Heart left ventricle (tissue), 16 donors: ENCODE measurements at regions not wholly inside any gene's neighbourhood (a gene's known extent, or its start where the extent isn't known, plus 50 kb on each side); places are given as distances from the start of the nearest gene placed in this dataset.

Source experiments
- ATAC-seq, 4 donors: fragments of 200-7000 bp; cut with Tn5 transposase; one replicate each; pipeline ENCODE4 v1.9.1; 2020 to 2022; ENCODE audit warnings: moderate library complexity in 4 of 4, mild to moderate bottlenecking in 3 of 4, moderate number of reproducible peaks in 1 of 4
- DNase-seq, 5 donors: peaks; one replicate each; pipeline ENCODE4 v3.0.0-alpha.2; 2020
- H3K27ac ChIP-seq, 12 donors: fragments of 200-600 bp; sonication (generic) in 4 of 12; one replicate each; pipeline versions ENCODE4 v1.5.0 to v1.8.0; 2016 to 2022; ENCODE audit warnings: mild to moderate bottlenecking in 2 of 12
- H3K27me3 ChIP-seq, 9 donors: fragments of 200-600 bp; sonication (generic) in 2 of 9; one replicate each; pipeline versions ENCODE4 v1.5.1 to v1.8.0; 2016 to 2022; ENCODE audit warnings: mild to moderate bottlenecking in 3 of 9
- H3K36me3 ChIP-seq, 9 donors: fragments of 200-600 bp; sonication (generic) in 2 of 9; one replicate each; pipeline versions ENCODE4 v1.5.0 to v1.8.0; 2018 to 2022; ENCODE audit warnings: mild to moderate bottlenecking in 2 of 9
- H3K4me1 ChIP-seq, 12 donors: fragments of 200-600 bp; sonication (generic) in 4 of 12; one replicate each; pipeline versions ENCODE4 v1.5.0 to v1.8.0; 2016 to 2022; ENCODE audit warnings: mild to moderate bottlenecking in 3 of 12
- H3K4me3 ChIP-seq, 12 donors: fragments of 200-600 bp; sonication (generic) in 4 of 12; one replicate each; pipeline versions ENCODE4 v1.5.0 to v1.8.0; 2017 to 2022; ENCODE audit warnings: mild to moderate bottlenecking in 9 of 12, moderate library complexity in 4 of 12
- H3K9me3 ChIP-seq, 12 donors: fragments of 200-600 bp; sonication (generic) in 4 of 12; one replicate each; pipeline versions ENCODE4 v1.5.0 to v1.8.0; 2016 to 2022; ENCODE audit warnings: mild to moderate bottlenecking in 1 of 12
- CTCF ChIP-seq, 12 donors: fragments of 200-600 bp; sonication (generic) in 4 of 12; IDR thresholded peaks; one replicate each; pipeline versions ENCODE4 v1.5.0 to v1.8.0; 2018 to 2022; ENCODE audit warnings: antibody characterized with exemption in 12 of 12, mild to moderate bottlenecking in 5 of 12
- POLR2A ChIP-seq, 2 donors: fragments of 450-650 bp; IDR thresholded peaks; one replicate each; pipeline ENCODE4 v1.6.1; 2017; ENCODE audit warnings: antibody characterized with exemption in 2 of 2, mild to moderate bottlenecking in 2 of 2, moderate library complexity in 2 of 2
- WGBS, 4 donors: extraction: QIAGEN DNeasy Blood & Tissue Kit in 2 of 4; methylation state at CpG; one replicate each; pipeline versions ENCODE4 v1.1.5 to v1.1.7; 2013 to 2018; 5-methylcytosine and 5-hydroxymethylcytosine counted together
- intact Hi-C, 10 donors: fragments of 100-400 bp; cut with DNase I; formaldehyde crosslinking; loops; one replicate each; pipeline versions ENCODE4 v1.11.1 to v1.14.2; 2022
- donor health status: ischemic (EF 13 %, LVEDD 7.1; RV severe dilation, severe dysfunction).
- donor health status: healthy with polysubstance abuse.
- donor health status: DM: no; HTN: yes; CAD: no.
- donor health status: DM: no; HTN: no; CAD: no.
- donor health status: ischemic (EF 25% LVEDD 6.9; RV normal size, moderate dysfunction).
- donor health status: ischemic (EF 25% LVEDD 5.7; RV mildly dilated, moderate dysfunction).
- donor health status: healthy.
- donor health status: DM: yes; HTN: yes; CAD: no.
- donor health status: ischemic (EF 35%, LVEDD 5.7; RV mildly dilated, moderate dysfunction).
- donor health status: nonischemic (EF 11% LVEDD 7.7; RV severe dilation, severe dysfunction).
- donor health status: DM: yes; HTN: yes; CAD: no.
- donor health status: PGD.
- donor health status: ischemic (EF 29% LVEDD 5.4; RV normal size, mild dysfunction).
- donor health status: nonischemic (EF 23%, LVEDD 6.1; RV moderate dilation, normal function).

- no peaks in the 10 kb centered on the region for H3K4me1 ChIP-seq
- H3K4me3 ChIP-seq = no peak overlapping the region
- no peaks in the 10 kb centered on the region for H3K27me3 ChIP-seq
- H3K36me3 ChIP-seq = no peaks in the 10 kb centered on the region
- WGBS, 4 donors = 69 to 87% (median 78%) methylated on average over 1 of the region's 1 CpG
- DNase-seq = no peak
- no peak overlapping the region for H3K27ac ChIP-seq
- no peak for TF ChIP-seq POLR2A (IDR thresholded peaks at IDR 0.05)
- TF ChIP-seq CTCF (IDR thresholded peaks at IDR 0.05) = no peak
- intact Hi-C loops = loop anchor here in 4 of 10 donors (5.0 to 10.0 kb wide), 3 partner anchors 864 to 874 kb away; no protein-coding TSS in a partner anchor
- no peak for ATAC-seq
- no peaks in the 10 kb centered on the region for H3K9me3 ChIP-seq
Observed at GRCh38 chr2:147041121-147041494, 803.7 kb upstream of the ACVR2A start.

- ATAC-seq = no peak
- 62 to 74% (median 73%) methylated on average over 1 of the region's 1 CpG for WGBS, 4 donors
- Histone ChIP-seq H3K4me1 (no peaks in the 10 kb centered on the region), H3K27ac (no peak overlapping the region), H3K27me3 (no peaks in the 10 kb centered on the region), H3K36me3 (no peaks in the 10 kb centered on the region), H3K4me3 (no peak overlapping the region), H3K9me3 (no peaks in the 10 kb centered on the region)
- intact Hi-C loops = loop anchor here in 4 of 10 donors (5.0 to 10.0 kb wide), 3 partner anchors 864 to 874 kb away; no protein-coding TSS in a partner anchor
- TF ChIP-seq POLR2A (IDR thresholded peaks at IDR 0.05) = no peak
- no peak for TF ChIP-seq CTCF (IDR thresholded peaks at IDR 0.05)
- DNase-seq = no peak
Observed at GRCh38 chr2:147040298-147041120, 804.3 kb upstream of the ACVR2A start.

DNA sequence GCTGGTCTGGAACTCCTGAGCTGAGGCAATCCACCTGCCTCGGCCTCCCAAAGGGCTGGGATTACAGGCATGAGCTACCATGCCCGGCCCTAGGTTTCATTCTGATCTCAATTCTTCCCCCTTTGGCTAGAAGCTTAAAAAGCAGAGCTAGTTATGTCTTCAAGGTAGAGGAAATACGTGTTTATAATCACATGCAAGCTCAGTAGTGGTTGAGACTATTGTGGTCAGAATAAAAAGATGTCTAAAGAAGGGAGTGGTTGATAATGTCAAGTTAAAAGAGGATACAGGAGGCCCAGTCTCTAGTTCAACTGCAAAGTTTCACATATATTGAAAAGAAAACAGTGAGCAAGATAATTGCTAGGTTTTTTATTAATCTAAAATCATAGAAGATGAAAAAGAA, 807.8 kb upstream of the ACVR2A start:
- Histone ChIP-seq H3K4me3 (no peak overlapping the region), H3K27ac (no peak overlapping the region), H3K9me3 (no peaks in the 10 kb centered on the region), H3K4me1 (no peaks in the 10 kb centered on the region), H3K36me3 (no peaks in the 10 kb centered on the region), H3K27me3 (no peaks in the 10 kb centered on the region)
- intact Hi-C loops = no loop called here
- ATAC-seq (no peak), DNase-seq (no peak)
- 73 to 81% (median 79%) methylated on average over 3 of the region's 3 CpGs for WGBS, 4 donors
- TF ChIP-seq CTCF (IDR thresholded peaks at IDR 0.05) = no peak
- no peak for TF ChIP-seq POLR2A (IDR thresholded peaks at IDR 0.05)

GRCh38 chr2:147033044-147033443, 811.8 kb upstream of the ACVR2A start:
- 70 to 84% (median 77%) methylated on average over 1 of the region's 1 CpG for WGBS, 4 donors
- no peaks in the 10 kb centered on the region for H3K4me1 ChIP-seq
- H3K4me3 ChIP-seq = no peak overlapping the region
- intact Hi-C loops = no loop called here
- no peak for DNase-seq
- ATAC-seq = no peak
- H3K9me3 ChIP-seq = no peaks in the 10 kb centered on the region
- TF ChIP-seq CTCF (IDR thresholded peaks at IDR 0.05) (no peak), POLR2A (IDR thresholded peaks at IDR 0.05) (no peak)
- no peak overlapping the region for H3K27ac ChIP-seq
- H3K36me3 ChIP-seq = no peaks in the 10 kb centered on the region
- no peaks in the 10 kb centered on the region for H3K27me3 ChIP-seq
